ENCODE measurements at regions not wholly inside any gene's neighbourhood (a gene's known extent, or its start where the extent isn't known, plus 50 kb on each side); places are given as distances from the start of the nearest gene placed in this dataset.

DNA sequence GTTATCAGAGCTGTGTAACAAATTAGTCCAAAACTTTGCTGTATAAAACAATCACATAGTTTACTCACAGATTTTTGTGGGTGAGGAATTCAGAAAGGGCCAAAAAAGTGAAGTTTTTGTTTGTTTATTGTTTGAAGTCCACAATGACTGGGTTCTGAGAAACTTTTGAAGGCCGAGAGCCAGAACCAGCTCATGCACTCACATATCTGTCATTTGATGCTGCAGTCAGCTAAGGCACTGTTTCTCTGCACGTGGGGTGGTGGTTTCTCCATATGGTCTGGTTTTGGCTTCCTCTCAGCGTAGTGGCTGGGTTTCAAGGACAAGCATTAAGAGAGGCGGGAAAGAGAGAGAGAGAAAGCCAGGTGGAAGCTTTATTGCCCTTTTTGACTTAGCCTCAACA, 131.8 kb downstream of the TWIST2 start:
- DNase-seq (ENCODE audit: low read depth, low spot score): no peak

GRCh38 chr2:238985041-238985729, 137.3 kb downstream of the TWIST2 start:
- H3K4me3 ChIP-seq (ENCODE audit: low read depth, low read length): no peak overlapping the region
- no peak for DNase-seq (ENCODE audit: low read depth, low spot score)
- in situ Hi-C loops (cut with HindIII; ENCODE audit: low sequenced_read_pairs): no loop called here
- TF ChIP-seq, protein P1, sequence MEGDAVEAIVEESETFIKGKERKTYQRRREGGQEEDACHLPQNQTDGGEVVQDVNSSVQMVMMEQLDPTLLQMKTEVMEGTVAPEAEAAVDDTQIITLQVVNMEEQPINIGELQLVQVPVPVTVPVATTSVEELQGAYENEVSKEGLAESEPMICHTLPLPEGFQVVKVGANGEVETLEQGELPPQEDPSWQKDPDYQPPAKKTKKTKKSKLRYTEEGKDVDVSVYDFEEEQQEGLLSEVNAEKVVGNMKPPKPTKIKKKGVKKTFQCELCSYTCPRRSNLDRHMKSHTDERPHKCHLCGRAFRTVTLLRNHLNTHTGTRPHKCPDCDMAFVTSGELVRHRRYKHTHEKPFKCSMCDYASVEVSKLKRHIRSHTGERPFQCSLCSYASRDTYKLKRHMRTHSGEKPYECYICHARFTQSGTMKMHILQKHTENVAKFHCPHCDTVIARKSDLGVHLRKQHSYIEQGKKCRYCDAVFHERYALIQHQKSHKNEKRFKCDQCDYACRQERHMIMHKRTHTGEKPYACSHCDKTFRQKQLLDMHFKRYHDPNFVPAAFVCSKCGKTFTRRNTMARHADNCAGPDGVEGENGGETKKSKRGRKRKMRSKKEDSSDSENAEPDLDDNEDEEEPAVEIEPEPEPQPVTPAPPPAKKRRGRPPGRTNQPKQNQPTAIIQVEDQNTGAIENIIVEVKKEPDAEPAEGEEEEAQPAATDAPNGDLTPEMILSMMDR (IDR thresholded peaks at IDR 0.05; ENCODE audit: low read depth, low read length): no peak

More for the DNA sequence above, 131.8 kb downstream of the TWIST2 start:
- in situ Hi-C loops (cut with HindIII; ENCODE audit: low sequenced_read_pairs): no loop called here
- no peak overlapping the region for H3K4me3 ChIP-seq (ENCODE audit: low read depth, low read length)
- TF ChIP-seq, protein P1 (IDR thresholded peaks at IDR 0.05; ENCODE audit: low read depth, low read length): no peak

DNA sequence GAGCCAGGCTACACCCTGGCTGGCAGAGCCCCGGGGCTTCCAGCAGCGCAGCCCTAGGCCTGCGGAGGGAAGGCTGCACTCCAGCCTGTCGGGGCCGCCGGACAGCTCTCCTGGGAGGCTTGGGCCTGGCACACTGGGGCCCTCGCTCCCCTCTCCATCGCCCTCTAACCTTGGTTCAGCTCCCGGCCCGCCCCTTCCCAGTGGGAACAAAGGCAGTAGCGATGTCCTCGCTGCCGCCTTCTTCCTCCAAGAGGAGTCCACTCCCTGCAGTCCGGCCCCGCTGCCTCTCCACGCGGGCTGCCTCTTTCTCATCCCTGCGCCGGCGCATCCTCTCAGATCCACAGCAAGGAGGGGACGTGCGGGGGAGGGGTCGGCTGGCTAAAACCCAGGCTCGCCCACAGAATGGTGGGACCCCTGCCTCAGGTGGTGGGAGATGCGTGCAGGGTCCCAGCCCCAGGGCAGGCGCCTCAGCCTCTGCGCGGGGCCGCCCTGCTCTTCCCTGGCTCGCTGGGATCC, 138.1 kb downstream of the TWIST2 start:
- no peak for DNase-seq (ENCODE audit: low read depth, low spot score)
- in situ Hi-C loops (cut with HindIII; ENCODE audit: low sequenced_read_pairs): no loop called here
- H3K4me3 ChIP-seq (ENCODE audit: low read depth, low read length): no peak overlapping the region
- TF ChIP-seq, protein P1 (IDR thresholded peaks at IDR 0.05; ENCODE audit: low read depth, low read length): no peak

DNA sequence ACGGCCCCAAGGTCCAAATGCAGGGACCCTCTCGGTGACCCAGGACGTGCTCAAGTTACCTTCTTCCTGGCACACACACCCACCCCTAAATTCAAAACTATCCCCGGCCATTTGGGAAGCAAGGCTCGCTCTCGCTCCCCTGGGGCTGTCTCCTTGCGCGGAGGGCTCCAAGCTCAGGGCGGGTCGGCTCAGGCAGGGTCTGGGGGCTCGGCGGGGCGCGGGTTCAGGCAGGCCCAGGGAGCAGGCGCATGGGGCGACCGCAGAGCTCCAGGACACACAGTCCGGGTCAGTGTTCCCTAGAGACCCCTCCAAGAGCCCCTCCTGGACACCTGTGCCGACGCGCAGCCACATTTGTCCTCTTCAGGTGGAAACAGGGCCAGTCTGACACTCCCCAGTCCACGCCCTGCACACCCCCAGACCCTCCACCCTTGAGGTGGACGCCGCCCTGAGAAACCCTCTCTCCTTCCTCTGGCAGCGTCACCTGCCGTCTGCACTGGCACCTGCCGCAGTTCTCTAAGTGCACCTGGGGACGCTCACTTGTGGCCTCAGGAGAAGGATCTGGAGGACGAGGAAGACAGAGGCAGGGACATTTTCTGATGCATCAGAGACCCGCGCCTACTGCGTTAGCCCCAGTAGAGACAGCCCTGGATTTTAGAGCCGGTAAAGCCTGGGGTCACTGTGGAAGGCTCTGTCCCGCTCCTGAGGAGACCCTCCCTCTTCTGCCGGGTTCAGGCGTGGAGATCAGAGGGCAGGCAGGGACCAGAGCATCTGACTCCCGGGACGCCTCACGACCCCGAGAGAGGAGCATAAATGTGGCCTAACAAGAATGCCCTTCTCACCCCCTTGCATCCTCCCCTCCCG, 138.8 kb downstream of the TWIST2 start:
- in situ Hi-C loops (cut with HindIII; ENCODE audit: low sequenced_read_pairs): no loop called here
- TF ChIP-seq, protein P1 (IDR thresholded peaks at IDR 0.05; ENCODE audit: low read depth, low read length): no peak
- no peak for DNase-seq (ENCODE audit: low read depth, low spot score)
- no peak overlapping the region for H3K4me3 ChIP-seq (ENCODE audit: low read depth, low read length)

GRCh38 chr2:238987352-238987981, 139.6 kb downstream of the TWIST2 start:
- in situ Hi-C loops (cut with HindIII; ENCODE audit: low sequenced_read_pairs): no loop called here
- TF ChIP-seq, protein P1 (IDR thresholded peaks at IDR 0.05; ENCODE audit: low read depth, low read length): no peak
- H3K4me3 ChIP-seq (ENCODE audit: low read depth, low read length): no peak overlapping the region
- no peak for DNase-seq (ENCODE audit: low read depth, low spot score)

- TF ChIP-seq, protein P1 (IDR thresholded peaks at IDR 0.05; ENCODE audit: low read depth, low read length): no peak
- in situ Hi-C loops (cut with HindIII; ENCODE audit: low sequenced_read_pairs): no loop called here
- no peak for DNase-seq (ENCODE audit: low read depth, low spot score)
Measured at GRCh38 chr2:238988105-238988504, 140.2 kb downstream of the TWIST2 start.

More at GRCh38 chr2:238988105-238988504, 140.2 kb downstream of the TWIST2 start:
- no peak overlapping the region for H3K4me3 ChIP-seq (ENCODE audit: low read depth, low read length)
